ENCODE measurements at regions not wholly inside any gene's neighbourhood (a gene's known extent, or its start where the extent isn't known, plus 50 kb on each side); places are given as distances from the start of the nearest gene placed in this dataset.
"Not testable (repeated sequence)": the region's sequence is repeated elsewhere in the genome, so short reads cannot be mapped to it uniquely, and the experiment has no call there.

GRCh38 chr4:49287893-49288292 lies 301.8 kb downstream of the CWH43 start:
- H3K79me2 ChIP-seq (ENCODE audit: insufficient read depth); H3K9me3 ChIP-seq; H3K4me2 ChIP-seq; CTCF ChIA-PET; POLR2A ChIA-PET; H3K9ac ChIP-seq; H3F3A ChIP-seq (replicated peaks; ENCODE audit: insufficient read depth); H2AFZ ChIP-seq (ENCODE audit: low read depth); H3K4me1 ChIP-seq (ENCODE audit: control insufficient read depth in 1 of 2, insufficient read depth in 2 of 2, low read depth in 1 of 2, low read length in 1 of 2); H3K36me3 ChIP-seq (replicated peaks in 1 of 2; ENCODE audit: control insufficient read depth in 1 of 2, insufficient read depth in 2 of 2, low read length in 1 of 2); H3K27ac ChIP-seq (ENCODE audit: low read depth in 2 of 2, low read length in 1 of 2); H3K4me3 ChIP-seq (ENCODE audit: low read depth in 2 of 2, low read length in 1 of 2); H3K9me2 ChIP-seq; H4K20me1 ChIP-seq (ENCODE audit: insufficient read depth): not testable (repeated sequence)
- peak; percentile 46 for DNase-seq
- 43% methylated on average over 17 of the region's 17 CpGs for WGBS (ENCODE audit: low lambda C conversion rate)
- H3K27me3 ChIP-seq (ENCODE audit: insufficient read depth), result peaks cover 24% of the 10 kb centered on the region

- H3F3A ChIP-seq (replicated peaks; ENCODE audit: insufficient read depth); H3K79me2 ChIP-seq (ENCODE audit: insufficient read depth); H3K27ac ChIP-seq (ENCODE audit: low read depth in 2 of 2, low read length in 1 of 2); DNase-seq; POLR2A ChIA-PET; H4K20me1 ChIP-seq (ENCODE audit: insufficient read depth); H3K9me3 ChIP-seq; CTCF ChIA-PET; H2AFZ ChIP-seq (ENCODE audit: low read depth); H3K4me2 ChIP-seq; H3K4me1 ChIP-seq (ENCODE audit: control insufficient read depth in 1 of 2, insufficient read depth in 2 of 2, low read depth in 1 of 2, low read length in 1 of 2); H3K9me2 ChIP-seq; H3K4me3 ChIP-seq (ENCODE audit: low read depth in 2 of 2, low read length in 1 of 2); H3K36me3 ChIP-seq (replicated peaks in 1 of 2; ENCODE audit: control insufficient read depth in 1 of 2, insufficient read depth in 2 of 2, low read length in 1 of 2); H3K9ac ChIP-seq: not testable (repeated sequence)
- WGBS (ENCODE audit: low lambda C conversion rate), result 12% methylated on average over 11 of the region's 11 CpGs
- peaks cover 24% of the 10 kb centered on the region for H3K27me3 ChIP-seq (ENCODE audit: insufficient read depth)
Observed at GRCh38 chr4:49288796-49289195, 302.7 kb downstream of the CWH43 start.

GRCh38 chr4:49314815-49315214 lies 328.7 kb downstream of the CWH43 start:
- H3K9me3 ChIP-seq; H3K9ac ChIP-seq; H3K27me3 ChIP-seq (ENCODE audit: insufficient read depth); H3K9me2 ChIP-seq; H3K79me2 ChIP-seq (ENCODE audit: insufficient read depth); H3F3A ChIP-seq (replicated peaks; ENCODE audit: insufficient read depth); DNase-seq; CTCF ChIA-PET; H3K36me3 ChIP-seq (replicated peaks in 1 of 2; ENCODE audit: control insufficient read depth in 1 of 2, insufficient read depth in 2 of 2, low read length in 1 of 2); H4K20me1 ChIP-seq (ENCODE audit: insufficient read depth); POLR2A ChIA-PET; H3K4me2 ChIP-seq; H3K27ac ChIP-seq (ENCODE audit: low read depth in 2 of 2, low read length in 1 of 2); H2AFZ ChIP-seq (ENCODE audit: low read depth); H3K4me1 ChIP-seq (ENCODE audit: control insufficient read depth in 1 of 2, insufficient read depth in 2 of 2, low read depth in 1 of 2, low read length in 1 of 2); H3K4me3 ChIP-seq (ENCODE audit: low read depth in 2 of 2, low read length in 1 of 2): not testable (repeated sequence)
- TF ChIP-seq RAD21 (IDR thresholded peaks at IDR 0.05; ENCODE audit: low read length), result peak; percentile 11; the same call in 1 of the 2 replicates
- 29% methylated on average over 9 of the region's 18 CpGs for WGBS (ENCODE audit: low lambda C conversion rate)

- H4K20me1 ChIP-seq (ENCODE audit: insufficient read depth); POLR2A ChIA-PET: not testable (repeated sequence)
Observed at GRCh38 chr4:49320725-49321410, 334.8 kb downstream of the CWH43 start.

GRCh38 chr4:49321511-49322300 lies 335.6 kb downstream of the CWH43 start:
- H3K36me3 ChIP-seq (replicated peaks in 1 of 2; ENCODE audit: control insufficient read depth in 1 of 2, insufficient read depth in 2 of 2, low read length in 1 of 2); H3K79me2 ChIP-seq (ENCODE audit: insufficient read depth); H3K9ac ChIP-seq; H3F3A ChIP-seq (replicated peaks; ENCODE audit: insufficient read depth); H3K4me1 ChIP-seq (ENCODE audit: control insufficient read depth in 1 of 2, insufficient read depth in 2 of 2, low read depth in 1 of 2, low read length in 1 of 2); H3K27ac ChIP-seq (ENCODE audit: low read depth in 2 of 2, low read length in 1 of 2); H2AFZ ChIP-seq (ENCODE audit: low read depth); H4K20me1 ChIP-seq (ENCODE audit: insufficient read depth); H3K9me2 ChIP-seq; DNase-seq; CTCF ChIA-PET; POLR2A ChIA-PET; H3K9me3 ChIP-seq; H3K4me3 ChIP-seq (ENCODE audit: low read depth in 2 of 2, low read length in 1 of 2); H3K4me2 ChIP-seq: not testable (repeated sequence)
- 36% methylated on average over 12 of the region's 12 CpGs for WGBS (ENCODE audit: low lambda C conversion rate)
- H3K27me3 ChIP-seq (ENCODE audit: insufficient read depth), result peaks cover 16% of the 10 kb centered on the region; the same call in 1 of the 2 replicates

More at GRCh38 chr4:49320725-49321410, 334.8 kb downstream of the CWH43 start:
- H3F3A ChIP-seq (replicated peaks; ENCODE audit: insufficient read depth); H3K79me2 ChIP-seq (ENCODE audit: insufficient read depth); H3K9ac ChIP-seq; CTCF ChIA-PET; H3K27ac ChIP-seq (ENCODE audit: low read depth in 2 of 2, low read length in 1 of 2); H2AFZ ChIP-seq (ENCODE audit: low read depth); DNase-seq; H3K9me3 ChIP-seq; H3K4me1 ChIP-seq (ENCODE audit: control insufficient read depth in 1 of 2, insufficient read depth in 2 of 2, low read depth in 1 of 2, low read length in 1 of 2); H3K9me2 ChIP-seq; H3K4me2 ChIP-seq; H3K36me3 ChIP-seq (replicated peaks in 1 of 2; ENCODE audit: control insufficient read depth in 1 of 2, insufficient read depth in 2 of 2, low read length in 1 of 2); H3K4me3 ChIP-seq (ENCODE audit: low read depth in 2 of 2, low read length in 1 of 2): not testable (repeated sequence)
- peaks cover 16% of the 10 kb centered on the region; the same call in 1 of the 2 replicates for H3K27me3 ChIP-seq (ENCODE audit: insufficient read depth)
- WGBS (ENCODE audit: low lambda C conversion rate), result 33% methylated on average over 24 of the region's 24 CpGs

- WGBS (ENCODE audit: low lambda C conversion rate), result 21% methylated on average over 22 of the region's 22 CpGs
- POLR2A ChIA-PET; DNase-seq; H4K20me1 ChIP-seq (ENCODE audit: insufficient read depth); H3K9ac ChIP-seq; H2AFZ ChIP-seq (ENCODE audit: low read depth); H3K4me1 ChIP-seq (ENCODE audit: control insufficient read depth in 1 of 2, insufficient read depth in 2 of 2, low read depth in 1 of 2, low read length in 1 of 2); H3F3A ChIP-seq (replicated peaks; ENCODE audit: insufficient read depth); H3K27ac ChIP-seq (ENCODE audit: low read depth in 2 of 2, low read length in 1 of 2); H3K9me2 ChIP-seq; CTCF ChIA-PET; H3K4me2 ChIP-seq; H3K4me3 ChIP-seq (ENCODE audit: low read depth in 2 of 2, low read length in 1 of 2); H3K9me3 ChIP-seq; H3K79me2 ChIP-seq (ENCODE audit: insufficient read depth); H3K36me3 ChIP-seq (replicated peaks in 1 of 2; ENCODE audit: control insufficient read depth in 1 of 2, insufficient read depth in 2 of 2, low read length in 1 of 2): not testable (repeated sequence)
- peaks cover 16% of the 10 kb centered on the region; the same call in 1 of the 2 replicates for H3K27me3 ChIP-seq (ENCODE audit: insufficient read depth)
Observed at GRCh38 chr4:49322610-49323572, 336.8 kb downstream of the CWH43 start.

Measured in SK-N-SH (cell line).